Esophagus squamous epithelium (tissue), 5 donors: ENCODE measurements at regions not wholly inside any gene's neighbourhood (a gene's known extent, or its start where the extent isn't known, plus 50 kb on each side); places are given as distances from the start of the nearest gene placed in this dataset.
A peak's percentile ranks its signal among the peaks of the same experiment; 100 is the strongest.
"Not testable (repeated sequence)": the region's sequence is repeated elsewhere in the genome, so short reads cannot be mapped to it uniquely, and the experiment has no call there.

Experiments
- DNase-seq: peaks from one replicate; lab custom pipeline; 2025; lab: John Stamatoyannopoulos, UW
- H3K27ac ChIP-seq, 4 donors: fragments of 200-600 bp; sonication (generic); one replicate each; pipeline ENCODE4 v1.5.1; 2016 to 2019; ENCODE audit warnings: mild to moderate bottlenecking in 1 of 4
- H3K27me3 ChIP-seq, 4 donors: fragments of 200-600 bp; sonication (generic); 1 replicate in 3 of 4; 2 replicates in 1 of 4; pipeline versions ENCODE4 v1.5.1 to v1.6.0; 2017 to 2021; ENCODE audit warnings: antibody characterized with exemption in 1 of 4
- H3K36me3 ChIP-seq, 3 donors: fragments of 200-600 bp; sonication (generic); one replicate each; pipeline ENCODE4 v1.5.1; 2016 to 2019
- H3K4me1 ChIP-seq, 3 donors: fragments of 200-600 bp; sonication (generic); one replicate each; pipeline ENCODE4 v1.5.1; 2017 to 2019
- H3K4me3 ChIP-seq, 4 donors: fragments of 200-600 bp; sonication (generic); 1 replicate in 3 of 4; 2 replicates in 1 of 4; pipeline ENCODE4 v1.5.1; 2016 to 2019; ENCODE audit warnings: mild to moderate bottlenecking in 2 of 4, moderate library complexity in 1 of 4
- H3K9me3 ChIP-seq, 3 donors: fragments of 200-600 bp; sonication (generic); one replicate each; pipeline ENCODE4 v1.5.1; 2016 to 2019
- POLR2A ChIP-seq, 4 donors: fragments of 450-650 bp; IDR thresholded peaks; one replicate each; pipeline ENCODE4 v1.6.1; 2017; ENCODE audit warnings: antibody characterized with exemption in 4 of 4, mild to moderate bottlenecking in 4 of 4, moderate library complexity in 3 of 4
- WGBS, 2 donors: methylation state at CpG; one replicate each; pipeline ENCODE4 v1.1.5; 2018; 5-methylcytosine and 5-hydroxymethylcytosine counted together
- intact Hi-C: fragments of 100-400 bp; cut with DNase I; formaldehyde crosslinking; loops from one replicate; pipeline ENCODE4 v1.15.0; 2022
- TF ChIP-seq, protein P1 (sequence below), 6 experiments: fragments of 450-650 bp in 4 of 6; fragments of 200-600 bp in 2 of 6; sonication (generic) in 2 of 6; IDR thresholded peaks; one replicate each; pipeline ENCODE4 v1.5.1; 2016 to 2019; ENCODE audit warnings: antibody characterized with exemption in 6 of 6, mild to moderate bottlenecking in 4 of 6, moderate library complexity in 4 of 6
- donor health status: DM: yes; HTN: yes; CAD: no.

GRCh38 chr20:29408034-29408695 lies 1849.3 kb upstream of the DEFB115 start:
- peaks cover 0 to 15% (median 0%) of the 10 kb centered on the region in 3 donors for H3K9me3 ChIP-seq
- TF ChIP-seq, protein P1, sequence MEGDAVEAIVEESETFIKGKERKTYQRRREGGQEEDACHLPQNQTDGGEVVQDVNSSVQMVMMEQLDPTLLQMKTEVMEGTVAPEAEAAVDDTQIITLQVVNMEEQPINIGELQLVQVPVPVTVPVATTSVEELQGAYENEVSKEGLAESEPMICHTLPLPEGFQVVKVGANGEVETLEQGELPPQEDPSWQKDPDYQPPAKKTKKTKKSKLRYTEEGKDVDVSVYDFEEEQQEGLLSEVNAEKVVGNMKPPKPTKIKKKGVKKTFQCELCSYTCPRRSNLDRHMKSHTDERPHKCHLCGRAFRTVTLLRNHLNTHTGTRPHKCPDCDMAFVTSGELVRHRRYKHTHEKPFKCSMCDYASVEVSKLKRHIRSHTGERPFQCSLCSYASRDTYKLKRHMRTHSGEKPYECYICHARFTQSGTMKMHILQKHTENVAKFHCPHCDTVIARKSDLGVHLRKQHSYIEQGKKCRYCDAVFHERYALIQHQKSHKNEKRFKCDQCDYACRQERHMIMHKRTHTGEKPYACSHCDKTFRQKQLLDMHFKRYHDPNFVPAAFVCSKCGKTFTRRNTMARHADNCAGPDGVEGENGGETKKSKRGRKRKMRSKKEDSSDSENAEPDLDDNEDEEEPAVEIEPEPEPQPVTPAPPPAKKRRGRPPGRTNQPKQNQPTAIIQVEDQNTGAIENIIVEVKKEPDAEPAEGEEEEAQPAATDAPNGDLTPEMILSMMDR (IDR thresholded peaks at IDR 0.05), result no peak
- TF ChIP-seq POLR2A (IDR thresholded peaks at IDR 0.05), result no peak
- H3K27ac ChIP-seq, result no peak overlapping the region
- 56 to 63% methylated on average over 27 to 40 of the region's 40 CpGs for WGBS, 2 donors
- no peaks in the 10 kb centered on the region for H3K36me3 ChIP-seq
- no peak for DNase-seq
- H3K27me3 ChIP-seq, result peaks cover 0 to 51% (median 0%) of the 10 kb centered on the region in 4 donors
- peak overlapping the region in 1 of 4 donors; percentile 30 for H3K4me3 ChIP-seq
- intact Hi-C loops, result no loop called here
- peaks cover 0 to 43% (median 0%) of the 10 kb centered on the region in 3 donors for H3K4me1 ChIP-seq

DNA sequence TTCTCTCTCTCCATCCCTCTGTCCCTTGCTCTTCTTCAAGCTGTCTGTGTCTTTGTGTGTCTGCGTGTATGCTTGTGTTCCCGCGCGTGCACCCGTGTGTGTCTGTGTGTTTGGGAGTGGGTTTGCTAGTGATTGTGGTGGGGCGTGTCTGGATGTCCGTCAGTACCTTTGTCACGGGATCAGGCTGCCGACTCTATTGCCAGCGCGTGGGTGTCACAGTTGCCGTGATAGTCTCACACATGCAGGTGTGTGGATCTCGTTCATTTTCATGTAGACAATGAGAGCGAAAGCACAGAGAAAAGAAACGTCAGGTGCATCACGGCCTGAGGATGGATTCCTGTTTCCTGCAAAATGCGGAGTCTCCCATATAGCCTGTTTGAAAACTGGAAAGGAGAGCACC lies 1848.8 kb upstream of the DEFB115 start:
- peaks cover 0 to 51% (median 0%) of the 10 kb centered on the region in 4 donors for H3K27me3 ChIP-seq
- WGBS, 2 donors, result 58 to 69% methylated on average over 17 of the region's 17 CpGs
- peaks cover 0 to 15% (median 0%) of the 10 kb centered on the region in 3 donors for H3K9me3 ChIP-seq
- DNase-seq, H3K4me3 ChIP-seq, intact Hi-C loops, H3K36me3 ChIP-seq, H3K27ac ChIP-seq: not testable (repeated sequence)
- peaks cover 0 to 43% (median 0%) of the 10 kb centered on the region in 3 donors for H3K4me1 ChIP-seq

- Histone ChIP-seq H3K4me1 (peaks cover 0 to 43% (median 0%) of the 10 kb centered on the region in 3 donors), H3K27me3 (peaks cover 0 to 51% (median 0%) of the 10 kb centered on the region in 4 donors), H3K9me3 (peaks cover 0 to 15% (median 0%) of the 10 kb centered on the region in 3 donors)
- H3K36me3 ChIP-seq, intact Hi-C loops, H3K27ac ChIP-seq, DNase-seq, H3K4me3 ChIP-seq: not testable (repeated sequence)
- 52 to 68% methylated on average over 25 of the region's 26 CpGs for WGBS, 2 donors
Measured at GRCh38 chr20:29409160-29409689, 1848.2 kb upstream of the DEFB115 start.

- H3K36me3 ChIP-seq, result no peaks in the 10 kb centered on the region
- H3K4me1 ChIP-seq, result peaks cover 0 to 43% (median 0%) of the 10 kb centered on the region in 3 donors
- 50 to 59% methylated on average over 34 to 36 of the region's 57 CpGs for WGBS, 2 donors
- TF ChIP-seq, protein P1 (IDR thresholded peaks at IDR 0.05), result no peak
- TF ChIP-seq POLR2A (IDR thresholded peaks at IDR 0.05), result no peak
- peaks cover 0 to 15% (median 0%) of the 10 kb centered on the region in 3 donors for H3K9me3 ChIP-seq
- intact Hi-C loops, result no loop called here
- peak overlapping the region in 1 of 4 donors; percentile 47 for H3K4me3 ChIP-seq
- peaks cover 0 to 54% (median 0%) of the 10 kb centered on the region in 4 donors for H3K27me3 ChIP-seq
- peak overlapping the region in 1 of 4 donors; percentile 25 for H3K27ac ChIP-seq
- DNase-seq, result no peak
Measured at GRCh38 chr20:29409833-29410805, 1847.3 kb upstream of the DEFB115 start.

GRCh38 chr20:29410806-29411457 lies 1846.5 kb upstream of the DEFB115 start:
- Histone ChIP-seq H3K9me3 (peaks cover 0 to 15% (median 0%) of the 10 kb centered on the region in 3 donors), H3K4me1 (peaks cover 0 to 43% (median 0%) of the 10 kb centered on the region in 3 donors), H3K36me3 (no peaks in the 10 kb centered on the region), H3K27ac (peak overlapping the region in 1 of 4 donors; percentile 25), H3K4me3 (peak overlapping the region in 1 of 4 donors; percentile 47), H3K27me3 (peaks cover 0 to 58% (median 0%) of the 10 kb centered on the region in 4 donors)
- intact Hi-C loops, result no loop called here
- 60 to 62% methylated on average over 29 to 32 of the region's 44 CpGs for WGBS, 2 donors
- DNase-seq, result no peak
- no peak for TF ChIP-seq POLR2A (IDR thresholded peaks at IDR 0.05)
- TF ChIP-seq, protein P1 (IDR thresholded peaks at IDR 0.05), result no peak

GRCh38 chr20:29411458-29411820 lies 1846.0 kb upstream of the DEFB115 start:
- H3K36me3 ChIP-seq, H3K27ac ChIP-seq, intact Hi-C loops, DNase-seq: not testable (repeated sequence)
- 54 to 58% methylated on average over 19 to 24 of the region's 30 CpGs for WGBS, 2 donors
- Histone ChIP-seq H3K4me3 (peak overlapping the region in 1 of 4 donors; percentile 47), H3K27me3 (peaks cover 0 to 60% (median 0%) of the 10 kb centered on the region in 4 donors), H3K9me3 (peaks cover 0 to 15% (median 0%) of the 10 kb centered on the region in 3 donors), H3K4me1 (peaks cover 0 to 43% (median 0%) of the 10 kb centered on the region in 3 donors)
